Thoracic aorta (tissue), 2 donors: ENCODE measurements at regions not wholly inside any gene's neighbourhood (a gene's known extent, or its start where the extent isn't known, plus 50 kb on each side); places are given as distances from the start of the nearest gene placed in this dataset.

ENCODE experiments used
- ATAC-seq: fragments of 150-250 bp; one replicate; pipeline ENCODE4 v1.8.0; 2017; ENCODE audit warnings: low read depth; ENCODE audit not compliant: insufficient number of reproducible peaks, low FRiP score
- DNase-seq: peaks from one replicate; pipeline ENCODE4 v3.0.0-alpha.2; 2020; ENCODE audit warnings: low spot score
- H3K27ac ChIP-seq, 2 donors: fragments of 200-600 bp; sonication (generic); 1 replicate in 1 of 2; 2 replicates in 1 of 2; pipeline ENCODE4 v1.5.1; 2016; ENCODE audit warnings: mild to moderate bottlenecking in 2 of 2, moderate library complexity in 2 of 2
- H3K27me3 ChIP-seq: fragments of 200-600 bp; sonication (generic); replicated peaks from 2 replicates; pipeline ENCODE4 v1.6.0; 2016; ENCODE audit warnings: mild to moderate bottlenecking; ENCODE audit not compliant: insufficient read depth
- H3K36me3 ChIP-seq: fragments of 200-600 bp; sonication (generic); one replicate; pipeline ENCODE4 v1.5.1; 2016
- H3K4me1 ChIP-seq, 2 donors: fragments of 200-600 bp; sonication (generic); 1 replicate in 1 of 2; 2 replicates in 1 of 2; pipeline versions ENCODE4 v1.5.1 to v1.6.0; 2016; ENCODE audit warnings: low read depth in 2 of 2, mild to moderate bottlenecking in 1 of 2; ENCODE audit not compliant: control insufficient read depth in 1 of 2
- H3K4me3 ChIP-seq: fragments of 200-600 bp; sonication (generic); 2 replicates; pipeline ENCODE4 v1.5.1; 2016; ENCODE audit warnings: mild to moderate bottlenecking
- H3K9me3 ChIP-seq: fragments of 200-600 bp; sonication (generic); 2 replicates; pipeline ENCODE4 v1.5.1; 2016
- TF ChIP-seq, protein P1 (sequence below): fragments of 200-600 bp; sonication (generic); IDR thresholded peaks from one replicate; pipeline ENCODE4 v1.5.1; 2019; ENCODE audit warnings: antibody characterized with exemption

DNA sequence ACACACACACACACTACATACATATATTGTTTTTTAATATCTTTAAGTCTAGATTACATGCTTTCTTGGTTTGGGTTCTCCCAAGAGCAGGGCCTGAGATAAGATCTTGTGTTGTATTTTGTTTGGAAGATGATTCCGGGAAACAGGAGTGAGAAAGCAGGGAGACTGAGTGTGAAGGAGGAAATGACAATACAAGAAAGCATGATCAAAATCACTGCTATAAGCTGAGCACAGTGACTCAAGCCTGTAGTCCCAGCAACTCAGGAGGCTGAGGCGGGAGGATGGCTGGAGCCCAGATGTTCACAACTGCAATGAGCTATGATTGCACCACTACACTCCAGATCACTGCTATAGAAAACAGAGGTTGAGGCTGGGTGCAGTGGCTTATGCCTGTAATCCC is 267.6 kb downstream of the SKIDA1 start:
- Histone ChIP-seq H3K9me3 (no peaks in the 10 kb centered on the region), H3K4me1 (no peaks in the 10 kb centered on the region), H3K27me3 (no peaks in the 10 kb centered on the region), H3K27ac (no peak overlapping the region), H3K4me3 (no peak overlapping the region), H3K36me3 (no peaks in the 10 kb centered on the region)
- DNase-seq (no peak), ATAC-seq (no peak)
- TF ChIP-seq, protein P1, sequence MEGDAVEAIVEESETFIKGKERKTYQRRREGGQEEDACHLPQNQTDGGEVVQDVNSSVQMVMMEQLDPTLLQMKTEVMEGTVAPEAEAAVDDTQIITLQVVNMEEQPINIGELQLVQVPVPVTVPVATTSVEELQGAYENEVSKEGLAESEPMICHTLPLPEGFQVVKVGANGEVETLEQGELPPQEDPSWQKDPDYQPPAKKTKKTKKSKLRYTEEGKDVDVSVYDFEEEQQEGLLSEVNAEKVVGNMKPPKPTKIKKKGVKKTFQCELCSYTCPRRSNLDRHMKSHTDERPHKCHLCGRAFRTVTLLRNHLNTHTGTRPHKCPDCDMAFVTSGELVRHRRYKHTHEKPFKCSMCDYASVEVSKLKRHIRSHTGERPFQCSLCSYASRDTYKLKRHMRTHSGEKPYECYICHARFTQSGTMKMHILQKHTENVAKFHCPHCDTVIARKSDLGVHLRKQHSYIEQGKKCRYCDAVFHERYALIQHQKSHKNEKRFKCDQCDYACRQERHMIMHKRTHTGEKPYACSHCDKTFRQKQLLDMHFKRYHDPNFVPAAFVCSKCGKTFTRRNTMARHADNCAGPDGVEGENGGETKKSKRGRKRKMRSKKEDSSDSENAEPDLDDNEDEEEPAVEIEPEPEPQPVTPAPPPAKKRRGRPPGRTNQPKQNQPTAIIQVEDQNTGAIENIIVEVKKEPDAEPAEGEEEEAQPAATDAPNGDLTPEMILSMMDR, result no peak

DNA sequence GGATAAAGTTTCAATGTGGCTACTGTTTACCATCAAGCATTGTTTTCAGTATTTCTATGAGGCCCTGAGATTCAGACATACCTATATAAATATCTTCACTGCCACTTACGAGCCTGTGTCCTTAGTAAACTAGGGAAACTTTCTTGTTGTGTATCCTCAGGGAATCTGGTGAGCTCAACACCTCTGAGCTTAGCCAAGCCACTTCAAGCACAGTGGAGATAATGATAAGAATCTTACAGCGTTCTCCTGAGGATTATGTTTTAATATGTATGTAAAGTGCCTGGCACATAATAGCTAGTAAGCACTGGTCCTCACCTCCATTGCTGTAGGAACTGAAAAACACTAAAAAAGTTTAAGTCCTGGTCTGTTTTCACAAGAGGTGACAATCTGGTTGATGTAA is 268.3 kb downstream of the SKIDA1 start:
- no peaks in the 10 kb centered on the region for H3K9me3 ChIP-seq
- no peak overlapping the region for H3K4me3 ChIP-seq
- no peaks in the 10 kb centered on the region for H3K36me3 ChIP-seq
- TF ChIP-seq, protein P1, result no peak
- no peak for DNase-seq
- H3K4me1 ChIP-seq, result no peaks in the 10 kb centered on the region
- no peak for ATAC-seq
- H3K27me3 ChIP-seq, result no peaks in the 10 kb centered on the region
- H3K27ac ChIP-seq, result no peak overlapping the region

DNA sequence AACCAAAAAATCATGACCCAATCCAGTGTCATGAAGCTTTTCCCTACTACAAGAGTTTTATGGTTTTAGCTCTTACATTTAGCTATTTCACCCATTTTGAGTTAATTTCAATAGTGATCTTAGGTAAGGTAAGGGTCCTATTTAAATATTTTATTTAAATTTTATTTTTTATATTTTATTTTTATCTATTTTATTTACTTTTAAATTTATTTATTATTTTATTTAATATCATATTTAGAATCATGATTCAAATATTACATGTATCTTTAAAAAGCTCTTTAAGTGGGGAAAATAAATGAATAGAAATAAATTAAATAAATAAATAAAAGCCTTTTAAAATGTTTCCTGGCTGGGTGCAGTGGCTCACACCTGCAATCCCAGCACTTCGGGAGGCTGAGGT is 276.0 kb downstream of the SKIDA1 start:
- no peak for DNase-seq
- H3K4me3 ChIP-seq, result no peak overlapping the region
- TF ChIP-seq, protein P1, result no peak
- no peaks in the 10 kb centered on the region for H3K9me3 ChIP-seq
- ATAC-seq, result no peak
- H3K4me1 ChIP-seq, result no peaks in the 10 kb centered on the region
- no peaks in the 10 kb centered on the region for H3K36me3 ChIP-seq
- no peaks in the 10 kb centered on the region for H3K27me3 ChIP-seq
- no peak overlapping the region for H3K27ac ChIP-seq

DNA sequence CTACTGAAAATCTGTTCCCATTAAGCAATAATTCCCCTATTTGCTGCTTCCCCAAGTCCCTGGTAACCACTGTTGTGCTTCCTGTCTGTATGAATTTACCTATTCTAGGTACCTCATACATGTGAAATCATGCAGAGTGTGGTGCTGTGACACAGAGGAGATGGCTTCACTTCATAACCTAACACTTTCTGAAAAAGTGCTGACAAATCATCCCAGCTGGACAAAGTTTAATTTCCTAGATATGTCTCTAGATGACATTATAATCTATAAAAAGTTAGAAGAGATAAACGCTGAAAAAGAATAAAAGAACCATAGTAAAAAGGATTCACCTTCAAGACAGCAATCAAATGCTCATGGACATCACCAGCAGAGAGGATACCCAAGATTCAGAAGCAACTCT is 277.9 kb downstream of the SKIDA1 start:
- H3K4me1 ChIP-seq, result no peaks in the 10 kb centered on the region
- no peaks in the 10 kb centered on the region for H3K27me3 ChIP-seq
- H3K36me3 ChIP-seq, result no peaks in the 10 kb centered on the region
- TF ChIP-seq, protein P1, result no peak
- no peak for DNase-seq
- no peak overlapping the region for H3K4me3 ChIP-seq
- no peaks in the 10 kb centered on the region for H3K9me3 ChIP-seq
- ATAC-seq, result no peak
- H3K27ac ChIP-seq, result no peak overlapping the region

DNA sequence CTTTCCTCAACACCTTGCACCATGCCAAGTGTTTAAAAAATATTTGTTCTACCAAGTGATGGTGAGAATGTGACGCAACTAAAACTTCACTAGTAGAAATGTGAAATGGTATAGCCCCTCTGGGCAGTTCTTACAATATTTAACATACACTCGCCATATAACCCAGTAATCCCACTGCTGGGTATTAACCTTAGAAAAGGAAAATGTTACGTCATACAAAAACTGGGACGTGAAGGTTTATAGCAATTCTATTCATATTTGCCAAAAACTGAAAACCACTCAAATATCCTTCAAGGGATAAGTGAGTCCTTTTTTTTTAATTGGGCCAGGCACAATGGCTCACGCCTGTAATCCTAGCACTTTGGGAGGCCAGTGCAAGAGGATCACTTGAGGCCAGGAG is 279.3 kb downstream of the SKIDA1 start:
- ATAC-seq, result no peak
- no peak overlapping the region for H3K27ac ChIP-seq
- H3K9me3 ChIP-seq, result no peaks in the 10 kb centered on the region
- no peak overlapping the region for H3K4me3 ChIP-seq
- no peaks in the 10 kb centered on the region for H3K4me1 ChIP-seq
- no peaks in the 10 kb centered on the region for H3K27me3 ChIP-seq
- H3K36me3 ChIP-seq, result no peaks in the 10 kb centered on the region
- no peak for DNase-seq
- TF ChIP-seq, protein P1, result no peak
